Neutrophil (primary cell): ENCODE measurements at regions not wholly inside any gene's neighbourhood (a gene's known extent, or its start where the extent isn't known, plus 50 kb on each side); places are given as distances from the start of the nearest gene placed in this dataset.

Source experiments
- H3K27ac ChIP-seq: fragments of 200-600 bp; sonication (generic); 2 replicates; pipeline ENCODE4 v1.5.1; 2016; ENCODE audit warnings: mild to moderate bottlenecking, moderate library complexity
- H3K27me3 ChIP-seq: fragments of 200-600 bp; sonication (generic); 2 replicates; pipeline ENCODE4 v1.6.0; 2016; ENCODE audit warnings: mild to moderate bottlenecking
- H3K36me3 ChIP-seq: fragments of 200-600 bp; sonication (generic); 2 replicates; pipeline ENCODE4 v1.5.1; 2017
- H3K4me1 ChIP-seq, 2 experiments: fragments of 200-600 bp in 1 of 2; sonication (generic) in 1 of 2; 1 replicate in 1 of 2; 2 replicates in 1 of 2; pipeline versions ENCODE4 v1.5.1 to v1.6.1; 2013 to 2016; ENCODE audit warnings: low read depth in 1 of 2, low read length in 1 of 2, mild to moderate bottlenecking in 1 of 2, moderate library complexity in 1 of 2; ENCODE audit not compliant: control insufficient read depth in 1 of 2, insufficient read depth in 1 of 2
- H3K4me3 ChIP-seq, 2 experiments: fragments of 200-600 bp in 1 of 2; sonication (generic) in 1 of 2; 1 replicate in 1 of 2; 2 replicates in 1 of 2; pipeline ENCODE4 v1.5.1; 2013 to 2016; ENCODE audit warnings: low read depth in 1 of 2, low read length in 1 of 2, mild to moderate bottlenecking in 1 of 2, moderate library complexity in 1 of 2
- H3K9me3 ChIP-seq: fragments of 200-600 bp; sonication (generic); 2 replicates; pipeline ENCODE4 v1.5.1; 2016
- TF ChIP-seq, protein P1 (sequence below): fragments of 200-600 bp; sonication (generic); IDR thresholded peaks from 2 replicates; pipeline ENCODE4 v1.5.1; 2016; ENCODE audit warnings: antibody characterized with exemption

DNA sequence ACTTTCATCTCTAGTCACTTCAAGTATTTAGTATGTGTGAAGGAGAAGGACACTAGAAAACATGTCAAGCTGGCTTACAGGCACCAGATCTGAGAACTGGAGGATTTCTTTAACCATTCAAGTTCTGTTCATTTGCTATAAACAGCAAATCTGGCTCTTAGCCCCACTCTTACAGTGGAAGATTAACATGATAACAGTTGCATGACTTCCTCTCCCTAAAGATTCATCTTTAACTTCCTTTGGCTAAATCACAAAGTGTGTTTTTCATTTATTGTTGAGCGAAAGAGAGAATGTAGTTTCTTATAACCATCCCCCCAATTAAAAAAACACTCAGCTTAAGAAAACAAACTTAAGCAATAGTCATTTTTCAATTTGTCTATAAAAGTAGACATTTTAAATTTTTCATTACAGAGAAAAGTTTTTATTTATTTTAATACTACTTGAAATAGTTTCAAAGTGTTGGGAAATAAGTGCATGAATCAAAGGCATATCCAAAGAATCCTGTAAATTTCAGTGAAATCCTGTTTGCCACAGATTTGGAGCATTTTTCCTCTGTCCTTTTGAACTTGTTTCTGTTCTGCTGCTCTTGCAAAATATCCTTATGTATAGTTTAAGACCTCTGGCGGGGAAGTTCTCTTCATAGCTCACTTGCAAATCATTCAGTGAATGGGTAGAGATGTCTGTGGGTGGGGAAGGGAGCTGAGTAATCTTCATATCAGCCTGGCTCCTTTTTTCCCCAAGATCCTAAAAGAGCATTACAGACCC, 241.0 kb upstream of the RBBP8 start:
- Histone ChIP-seq H3K4me1 (no peaks in the 10 kb centered on the region), H3K9me3 (no peaks in the 10 kb centered on the region), H3K27me3 (no peaks in the 10 kb centered on the region), H3K27ac (no peak overlapping the region), H3K4me3 (no peak overlapping the region), H3K36me3 (no peaks in the 10 kb centered on the region)
- TF ChIP-seq, protein P1, sequence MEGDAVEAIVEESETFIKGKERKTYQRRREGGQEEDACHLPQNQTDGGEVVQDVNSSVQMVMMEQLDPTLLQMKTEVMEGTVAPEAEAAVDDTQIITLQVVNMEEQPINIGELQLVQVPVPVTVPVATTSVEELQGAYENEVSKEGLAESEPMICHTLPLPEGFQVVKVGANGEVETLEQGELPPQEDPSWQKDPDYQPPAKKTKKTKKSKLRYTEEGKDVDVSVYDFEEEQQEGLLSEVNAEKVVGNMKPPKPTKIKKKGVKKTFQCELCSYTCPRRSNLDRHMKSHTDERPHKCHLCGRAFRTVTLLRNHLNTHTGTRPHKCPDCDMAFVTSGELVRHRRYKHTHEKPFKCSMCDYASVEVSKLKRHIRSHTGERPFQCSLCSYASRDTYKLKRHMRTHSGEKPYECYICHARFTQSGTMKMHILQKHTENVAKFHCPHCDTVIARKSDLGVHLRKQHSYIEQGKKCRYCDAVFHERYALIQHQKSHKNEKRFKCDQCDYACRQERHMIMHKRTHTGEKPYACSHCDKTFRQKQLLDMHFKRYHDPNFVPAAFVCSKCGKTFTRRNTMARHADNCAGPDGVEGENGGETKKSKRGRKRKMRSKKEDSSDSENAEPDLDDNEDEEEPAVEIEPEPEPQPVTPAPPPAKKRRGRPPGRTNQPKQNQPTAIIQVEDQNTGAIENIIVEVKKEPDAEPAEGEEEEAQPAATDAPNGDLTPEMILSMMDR, result no peak

DNA sequence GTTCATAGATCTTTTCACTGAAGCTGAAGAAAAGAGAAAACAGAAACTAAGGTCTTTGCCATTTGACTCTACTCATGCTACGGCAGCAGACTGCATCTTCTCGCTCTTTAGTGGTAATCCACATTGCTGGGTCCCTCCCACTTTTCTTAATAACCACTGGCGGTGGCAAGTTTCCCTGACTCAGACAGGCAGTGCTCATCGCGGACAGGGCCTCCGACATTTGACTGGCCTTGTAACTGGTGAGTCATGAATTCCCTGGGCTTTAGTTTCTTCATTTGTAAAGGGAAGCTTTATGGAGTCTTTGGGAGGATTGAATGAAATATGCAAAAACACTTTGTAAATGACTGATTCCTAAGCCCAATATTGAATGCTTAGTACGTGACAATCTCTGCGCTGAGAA, 238.2 kb upstream of the RBBP8 start:
- TF ChIP-seq, protein P1, result no peak
- Histone ChIP-seq H3K36me3 (no peaks in the 10 kb centered on the region), H3K9me3 (no peaks in the 10 kb centered on the region), H3K4me3 (no peak overlapping the region), H3K4me1 (no peaks in the 10 kb centered on the region), H3K27ac (no peak overlapping the region), H3K27me3 (no peaks in the 10 kb centered on the region)

DNA sequence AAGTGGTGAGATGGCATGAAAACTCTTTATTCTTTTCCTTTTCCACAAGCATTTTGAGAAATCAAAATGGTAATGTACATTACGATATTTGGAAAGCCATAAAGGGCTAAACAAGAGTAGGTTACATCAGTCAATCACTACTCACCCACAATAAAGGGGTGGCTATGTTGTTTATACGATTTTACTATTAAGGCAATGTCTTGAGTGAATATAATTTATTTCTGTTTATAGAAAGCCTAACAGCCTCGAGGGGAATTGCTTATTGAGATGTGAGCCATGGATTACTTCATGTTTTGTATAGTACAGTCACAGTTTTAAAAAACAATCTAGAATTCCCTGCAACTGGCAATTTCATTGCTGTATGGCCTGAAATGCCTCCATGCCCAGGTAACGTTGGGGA, 237.5 kb upstream of the RBBP8 start:
- Histone ChIP-seq H3K9me3 (no peaks in the 10 kb centered on the region), H3K27me3 (no peaks in the 10 kb centered on the region), H3K4me3 (no peak overlapping the region), H3K27ac (no peak overlapping the region), H3K4me1 (no peaks in the 10 kb centered on the region), H3K36me3 (no peaks in the 10 kb centered on the region)
- TF ChIP-seq, protein P1, result no peak

DNA sequence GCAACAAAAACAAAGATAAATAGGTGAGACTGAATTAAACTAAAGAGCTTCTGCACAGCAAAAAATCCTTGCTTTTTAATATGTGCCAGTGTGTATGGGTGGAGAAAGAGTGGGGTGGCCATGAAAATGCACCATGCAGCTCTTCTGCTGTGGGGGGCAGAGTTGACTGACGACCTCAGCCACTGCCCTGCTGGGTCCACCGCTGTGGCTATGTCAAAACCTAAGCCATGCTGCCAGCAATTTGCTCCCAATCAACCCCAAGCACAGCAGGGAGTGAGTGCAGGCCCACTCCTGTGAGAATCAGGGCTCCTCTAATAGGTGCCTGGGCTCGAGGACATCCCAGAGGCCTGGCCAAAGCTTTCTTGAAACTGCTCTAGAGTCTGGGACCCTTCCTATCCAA, 235.6 kb upstream of the RBBP8 start:
- Histone ChIP-seq H3K27ac (no peak overlapping the region), H3K36me3 (no peaks in the 10 kb centered on the region), H3K9me3 (no peaks in the 10 kb centered on the region), H3K4me3 (no peak overlapping the region), H3K27me3 (no peaks in the 10 kb centered on the region), H3K4me1 (no peaks in the 10 kb centered on the region)
- TF ChIP-seq, protein P1, result no peak

DNA sequence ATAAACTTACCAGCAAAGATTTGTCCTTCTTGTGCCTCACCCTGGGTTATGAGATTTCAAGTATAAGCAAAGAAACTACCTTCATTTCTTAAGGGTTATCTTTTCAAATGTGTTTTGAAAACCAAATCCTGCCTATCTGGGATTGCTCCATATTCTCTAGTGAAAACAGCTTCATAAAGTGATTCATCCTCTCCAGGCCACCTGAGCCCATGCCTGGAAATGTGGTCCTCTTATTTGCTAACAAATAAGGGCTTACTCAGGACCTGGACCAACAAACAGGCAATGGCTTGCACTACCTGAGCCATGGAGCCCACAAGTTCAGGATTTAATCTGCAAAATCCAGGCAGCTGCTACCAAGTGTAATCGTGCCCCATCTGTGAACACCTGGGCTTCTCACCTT, 234.4 kb upstream of the RBBP8 start:
- H3K4me1 ChIP-seq, result no peaks in the 10 kb centered on the region
- H3K4me3 ChIP-seq, result no peak overlapping the region
- no peak overlapping the region for H3K27ac ChIP-seq
- H3K36me3 ChIP-seq, result no peaks in the 10 kb centered on the region
- TF ChIP-seq, protein P1, result no peak
- H3K27me3 ChIP-seq, result no peaks in the 10 kb centered on the region
- H3K9me3 ChIP-seq, result no peaks in the 10 kb centered on the region
